Adrenal gland (tissue), 9 donors: ENCODE measurements at regions not wholly inside any gene's neighbourhood (a gene's known extent, or its start where the extent isn't known, plus 50 kb on each side); places are given as distances from the start of the nearest gene placed in this dataset.

Experiments used
- DNase-seq, 7 donors: peaks; one replicate each; pipeline ENCODE4 v3.0.0-alpha.2; 2019 to 2020
- H3K27ac ChIP-seq, 5 donors: fragments of 200-600 bp; sonication (generic) in 4 of 5; 1 replicate in 3 of 5; 2 replicates in 2 of 5; pipeline versions ENCODE4 v1.5.1 to v1.8.0; 2016 to 2020; ENCODE audit warnings: mild to moderate bottlenecking in 1 of 5
- H3K27me3 ChIP-seq: fragments of 200-600 bp; 2 replicates; pipeline ENCODE4 v1.8.0; 2021
- H3K36me3 ChIP-seq, 2 donors: fragments of 200-600 bp; replicated peaks in 1 of 2; 1 replicate in 1 of 2; 2 replicates in 1 of 2; pipeline versions ENCODE4 v1.5.1 to v1.8.0; 2018 to 2022
- H3K4me1 ChIP-seq, 2 donors: fragments of 200-600 bp; replicated peaks in 1 of 2; 1 replicate in 1 of 2; 2 replicates in 1 of 2; pipeline versions ENCODE4 v1.5.1 to v1.8.0; 2018 to 2021
- H3K4me3 ChIP-seq, 4 donors: fragments of 200-600 bp; sonication (generic) in 3 of 4; one replicate each; pipeline ENCODE4 v1.5.1; 2016 to 2018
- H3K9me3 ChIP-seq, 3 donors: fragments of 200-600 bp; sonication (generic) in 1 of 3; replicated peaks in 1 of 3; 1 replicate in 2 of 3; 2 replicates in 1 of 3; pipeline versions ENCODE4 v1.5.1 to v1.8.0; 2016 to 2021
- CTCF ChIP-seq, 6 experiments: fragments of 450-650 bp in 4 of 6; fragments of 200-600 bp in 2 of 6; sonication (generic) in 1 of 6; IDR thresholded peaks; 1 replicate in 5 of 6; 2 replicates in 1 of 6; pipeline versions ENCODE4 v1.5.1 to v1.8.0; 2016 to 2021; ENCODE audit warnings: antibody characterized with exemption in 6 of 6, mild to moderate bottlenecking in 2 of 6, moderate library complexity in 1 of 6
- POLR2A ChIP-seq, 2 donors: fragments of 450-650 bp; IDR thresholded peaks; one replicate each; pipeline ENCODE4 v1.6.1; 2017; ENCODE audit warnings: antibody characterized with exemption in 2 of 2, mild to moderate bottlenecking in 2 of 2, moderate library complexity in 1 of 2
- WGBS, 4 donors: extraction: QIAGEN DNeasy Blood & Tissue Kit in 2 of 4; methylation state at CpG; one replicate each; pipeline versions ENCODE4 v1.1.5 to v1.1.7; 2013 to 2017; 5-methylcytosine and 5-hydroxymethylcytosine counted together
- intact Hi-C, 2 donors: fragments of 100-400 bp; cut with DNase I; formaldehyde crosslinking; loops; one replicate each; pipeline versions ENCODE4 v1.14.1 to v1.15.0; 2022 to 2023
- donor health status: healthy with polysubstance abuse.
- donor health status: Bipolar disorder and iron deficiency.
- donor health status: DM: yes; HTN: yes; CAD: no.
- donor health status: DM: no; HTN: no; CAD: no.
- donor health status: DM: no; HTN: no; CAD: no.

- Histone ChIP-seq H3K4me1 (peaks cover 0 to 3% of the 10 kb centered on the region in 2 donors), H3K9me3 (no peaks in the 10 kb centered on the region), H3K27ac (peak overlapping the region in 2 of 5 donors; percentile 73 to 92), H3K27me3 (peaks cover 3% of the 10 kb centered on the region), H3K36me3 (no peaks in the 10 kb centered on the region), H3K4me3 (no peak overlapping the region)
- intact Hi-C loops = no loop called here
- no peak for DNase-seq
- WGBS, 4 donors = 44 to 60% (median 44%) methylated on average over 16 to 17 of the region's 17 CpGs
- TF ChIP-seq POLR2A (IDR thresholded peaks at IDR 0.05) = no peak
Measured at GRCh38 chr21:41678016-41678923, 88.6 kb downstream of the RIPK4 start.

GRCh38 chr21:41677671-41678015 lies 89.2 kb downstream of the RIPK4 start:
- intact Hi-C loops = no loop called here

GRCh38 chr21:41676198-41676597 lies 90.7 kb downstream of the RIPK4 start:
- whole genome bisulfite sequencing, 4 donors = 80 to 93% (median 87%) methylated on average over 3 of the region's 3 CpGs
- no peaks in the 10 kb centered on the region for H3K36me3 ChIP-seq
- no peaks in the 10 kb centered on the region for H3K9me3 ChIP-seq
- no peak overlapping the region for H3K27ac ChIP-seq
- no peak for DNase-seq
- H3K27me3 ChIP-seq = no peaks in the 10 kb centered on the region
- no peak overlapping the region for H3K4me3 ChIP-seq
- TF ChIP-seq POLR2A (IDR thresholded peaks at IDR 0.05) = no peak
- TF ChIP-seq CTCF (IDR thresholded peaks at IDR 0.05) = no peak
- peaks cover 0 to 3% of the 10 kb centered on the region in 2 donors for H3K4me1 ChIP-seq
- intact Hi-C loops = no loop called here

More at GRCh38 chr21:41677671-41678015, 89.2 kb downstream of the RIPK4 start:
- H3K36me3 ChIP-seq = no peaks in the 10 kb centered on the region
- 66 to 76% (median 71%) methylated on average over 8 of the region's 8 CpGs for WGBS, 4 donors
- no peaks in the 10 kb centered on the region for H3K9me3 ChIP-seq
- DNase-seq = no peak
- TF ChIP-seq CTCF (IDR thresholded peaks at IDR 0.05) (no peak), POLR2A (IDR thresholded peaks at IDR 0.05) (no peak)
- H3K4me1 ChIP-seq = peaks cover 0 to 3% of the 10 kb centered on the region in 2 donors
- H3K4me3 ChIP-seq = no peak overlapping the region
- peak overlapping the region in 2 of 5 donors; percentile 73 to 92 for H3K27ac ChIP-seq
- H3K27me3 ChIP-seq = peaks cover 3% of the 10 kb centered on the region

- DNase-seq = no peak
- intact Hi-C loops = no loop called here
Measured at GRCh38 chr21:41675574-41675973, 91.3 kb downstream of the RIPK4 start.

More at GRCh38 chr21:41675574-41675973, 91.3 kb downstream of the RIPK4 start:
- WGBS, 4 donors = 62 to 79% (median 66%) methylated on average over 6 of the region's 6 CpGs
- Histone ChIP-seq H3K4me3 (no peak overlapping the region), H3K9me3 (no peaks in the 10 kb centered on the region), H3K4me1 (peaks cover 0 to 3% of the 10 kb centered on the region in 2 donors), H3K27me3 (no peaks in the 10 kb centered on the region), H3K27ac (no peak overlapping the region), H3K36me3 (no peaks in the 10 kb centered on the region)
- TF ChIP-seq CTCF (IDR thresholded peaks at IDR 0.05) (no peak), POLR2A (IDR thresholded peaks at IDR 0.05) (no peak)
